HG03469 (cell line): ENCODE measurements at regions not wholly inside any gene's neighbourhood (a gene's known extent, or its start where the extent isn't known, plus 50 kb on each side); places are given as distances from the start of the nearest gene placed in this dataset.

ENCODE experiments used
- ATAC-seq: cut with Tn5 transposase; IDR thresholded peaks from one replicate; pipeline ENCODE4 v1.9.1; 2021; ENCODE audit warnings: mild to moderate bottlenecking, moderate library complexity, moderate number of reproducible peaks; ENCODE audit not compliant: unreplicated experiment

GRCh38 chr5:30957591-30957990, 235.9 kb upstream of the CDH6 start:
- no peak for ATAC-seq

- ATAC-seq = no peak
These were observed 237.2 kb upstream of the CDH6 start for GRCh38 chr5:30956251-30956650.

GRCh38 chr5:30937070-30937469, 256.4 kb upstream of the CDH6 start:
- no peak for ATAC-seq

- no peak for ATAC-seq
These were observed 259.9 kb upstream of the CDH6 start for GRCh38 chr5:30933599-30933998.

GRCh38 chr5:30932273-30933017, 261.0 kb upstream of the CDH6 start:
- ATAC-seq = no peak

- ATAC-seq = no peak
These were observed 262.8 kb upstream of the CDH6 start for GRCh38 chr5:30930736-30931135.

GRCh38 chr5:30928956-30929355, 264.5 kb upstream of the CDH6 start:
- ATAC-seq = no peak

- no peak for ATAC-seq
These were observed 267.3 kb upstream of the CDH6 start for GRCh38 chr5:30926218-30926617.

GRCh38 chr5:30921388-30921787, 272.1 kb upstream of the CDH6 start:
- no peak for ATAC-seq

GRCh38 chr5:30918171-30918570, 275.3 kb upstream of the CDH6 start:
- no peak for ATAC-seq

GRCh38 chr5:30908356-30908755, 285.1 kb upstream of the CDH6 start:
- ATAC-seq = no peak

- ATAC-seq = no peak
These were observed 293.1 kb upstream of the CDH6 start for GRCh38 chr5:30900367-30900766.

- no peak for ATAC-seq
These were observed 298.7 kb upstream of the CDH6 start for GRCh38 chr5:30894811-30895210.

- ATAC-seq = no peak
These were observed 301.8 kb upstream of the CDH6 start for GRCh38 chr5:30891660-30892059.

GRCh38 chr5:30890377-30890776, 303.1 kb upstream of the CDH6 start:
- no peak for ATAC-seq

- no peak for ATAC-seq
These were observed 313.0 kb upstream of the CDH6 start for GRCh38 chr5:30880514-30880913.

GRCh38 chr5:30879887-30880286, 313.6 kb upstream of the CDH6 start:
- no peak for ATAC-seq

- ATAC-seq = no peak
These were observed 314.7 kb upstream of the CDH6 start for GRCh38 chr5:30878746-30879145.

GRCh38 chr5:30878296-30878695, 315.2 kb upstream of the CDH6 start:
- ATAC-seq = no peak

GRCh38 chr5:30874241-30875034, 319.0 kb upstream of the CDH6 start:
- no peak for ATAC-seq

- no peak for ATAC-seq
These were observed 322.3 kb upstream of the CDH6 start for GRCh38 chr5:30871196-30871595.

- ATAC-seq = no peak
These were observed 325.8 kb upstream of the CDH6 start for GRCh38 chr5:30867711-30868110.
